ENCODE measurements at regions not wholly inside any gene's neighbourhood (a gene's known extent, or its start where the extent isn't known, plus 50 kb on each side); places are given as distances from the start of the nearest gene placed in this dataset.

- no peak for DNase-seq
Measured at GRCh38 chr18:48488388-48488850, 50.4 kb upstream of the CTIF start.

DNA sequence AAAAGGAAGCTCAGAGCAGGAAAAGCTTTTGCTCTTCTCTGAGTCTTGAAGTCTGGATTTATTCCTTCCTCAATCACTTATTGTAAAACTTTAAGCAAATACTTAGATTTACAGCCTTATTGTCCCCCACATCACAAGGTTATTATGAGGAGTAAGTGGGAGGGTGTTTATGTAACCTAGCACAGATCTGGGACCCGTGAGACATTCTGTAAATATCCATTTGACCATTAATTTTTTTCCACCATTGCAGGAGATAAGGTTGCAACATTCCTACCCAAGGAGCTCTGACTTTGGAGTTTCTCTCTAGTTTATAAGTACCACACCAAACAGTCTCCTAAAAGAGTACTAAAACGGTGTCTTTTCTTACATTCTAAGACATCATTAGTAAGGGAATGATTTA lies 52.1 kb upstream of the CTIF start:
- no peak for DNase-seq

- DNase-seq: no peak
Measured at GRCh38 chr18:48485828-48486405, 52.9 kb upstream of the CTIF start.

DNA sequence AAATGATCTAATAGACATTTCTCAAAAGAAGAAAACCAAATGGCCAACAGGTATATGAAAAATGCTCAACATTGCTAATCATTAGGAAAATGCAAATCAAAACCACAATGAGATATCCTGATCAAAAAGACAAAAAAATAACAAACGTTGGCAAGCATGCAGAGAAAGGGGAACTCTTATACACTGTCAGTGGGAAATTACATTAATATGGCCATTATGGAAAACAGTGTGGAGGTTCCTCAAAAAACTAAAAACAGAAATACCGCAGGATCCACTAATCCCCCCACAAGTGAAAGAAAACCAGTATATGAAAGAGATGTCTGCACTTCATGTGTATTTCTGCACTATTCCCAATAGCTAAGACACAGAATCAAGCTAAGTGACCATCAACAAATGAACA lies 57.7 kb upstream of the CTIF start:
- DNase-seq: no peak

DNA sequence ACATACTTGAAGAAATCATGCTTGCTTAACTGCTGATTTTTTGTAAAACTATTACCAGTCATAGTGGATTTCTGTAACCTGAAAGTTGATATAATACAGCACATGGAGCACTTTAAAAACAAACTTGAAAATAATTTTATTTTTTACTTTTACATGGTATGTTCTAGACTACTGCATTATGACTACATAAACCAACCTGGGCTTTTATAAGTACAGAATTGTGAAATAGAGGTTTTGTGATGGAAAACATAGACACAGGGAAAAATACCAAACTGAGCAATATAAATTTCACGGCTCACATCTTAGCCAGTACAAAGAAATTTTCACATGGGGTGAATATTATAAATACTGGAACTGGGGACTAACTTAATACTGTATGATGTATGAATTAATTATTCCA lies 59.3 kb upstream of the CTIF start:
- no peak for DNase-seq

DNA sequence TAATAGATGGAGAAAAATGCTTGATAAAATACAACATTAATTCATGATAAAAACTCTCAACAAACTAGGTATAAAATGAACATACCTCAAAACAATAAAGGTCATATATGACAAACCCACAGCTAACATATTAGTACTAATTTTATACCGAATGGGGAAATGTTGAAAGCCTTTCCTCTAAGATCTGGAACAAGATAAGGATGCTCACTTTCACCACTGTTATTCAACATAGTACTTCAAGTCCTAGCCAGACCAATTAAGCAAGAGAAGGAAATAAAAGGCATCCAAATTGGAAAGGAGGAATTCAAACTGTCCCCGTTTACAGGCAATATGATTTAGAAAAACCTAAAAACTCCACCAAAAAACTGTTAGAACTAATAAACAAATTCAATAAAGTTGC lies 61.5 kb upstream of the CTIF start:
- DNase-seq: no peak

- DNase-seq: no peak
Measured at GRCh38 chr18:48476550-48476917, 62.3 kb upstream of the CTIF start.

DNA sequence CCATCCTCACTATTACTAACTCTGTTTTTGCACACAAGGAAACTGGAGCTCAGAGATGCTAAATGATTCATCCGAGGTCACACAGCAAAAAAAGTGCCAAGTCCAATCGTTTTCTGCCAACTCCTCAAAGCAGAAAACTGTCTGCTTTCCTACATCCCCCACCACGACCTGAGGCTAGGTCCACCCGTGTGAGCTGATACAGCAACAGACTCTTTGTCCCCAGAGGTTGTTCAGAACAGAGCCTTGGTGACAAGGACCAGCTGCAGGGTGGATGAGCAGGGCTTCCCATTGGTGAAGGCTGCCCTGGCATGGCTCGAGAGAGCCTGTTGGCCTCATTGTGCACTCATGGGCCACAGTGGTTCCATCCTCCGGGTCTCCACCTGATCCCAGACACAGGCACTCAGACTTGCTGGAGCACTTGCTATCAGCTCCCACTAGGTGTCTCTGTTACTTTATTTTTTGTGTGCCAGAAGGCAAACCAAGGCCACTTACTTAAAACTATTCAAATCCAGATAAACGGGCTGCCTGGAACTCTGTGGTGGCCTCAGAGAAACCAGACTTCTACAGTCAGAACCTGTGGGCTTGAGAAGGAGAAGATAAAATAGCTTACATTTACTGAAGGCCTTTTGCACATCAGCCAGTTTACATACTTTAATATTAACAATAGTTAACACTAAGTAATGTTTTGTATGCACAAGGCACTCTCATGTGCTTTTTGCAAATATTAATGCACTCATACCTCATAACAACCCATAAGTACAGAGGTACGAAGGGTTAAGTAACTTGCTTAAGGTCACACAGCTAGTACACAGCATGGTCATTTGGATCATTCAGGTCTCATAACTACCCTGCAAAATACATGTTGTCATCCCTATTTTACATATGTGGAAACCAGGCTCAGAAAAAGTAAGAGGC lies 62.9 kb upstream of the CTIF start:
- peak in 1 of 6 experiments; percentile 34 for DNase-seq

DNA sequence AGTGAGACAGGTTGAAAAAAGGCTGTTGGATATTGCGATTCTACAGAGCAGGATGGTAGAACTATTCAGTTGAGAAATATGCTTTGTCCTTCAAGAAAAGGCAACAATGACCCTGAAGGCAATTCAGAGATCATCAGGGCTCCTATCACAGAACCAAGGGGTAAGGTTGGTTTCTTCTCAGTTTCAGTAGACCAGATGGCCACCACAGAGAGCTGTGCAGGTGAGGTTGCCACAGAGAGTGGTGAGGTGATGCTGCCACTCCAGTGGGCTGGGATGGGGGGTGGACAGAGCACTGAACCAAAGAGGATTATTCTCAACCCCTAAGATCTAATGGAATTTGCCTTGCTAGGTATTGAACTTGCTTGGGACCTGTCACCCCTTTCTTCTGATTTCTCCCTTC lies 64.6 kb upstream of the ZBTB7C start:
- no peak for DNase-seq

- no peak for DNase-seq
Measured at GRCh38 chr18:48472610-48473009, 63.4 kb upstream of the ZBTB7C start.

GRCh38 chr18:48470484-48471180 lies 61.4 kb upstream of the ZBTB7C start:
- DNase-seq: no peak

- DNase-seq: no peak
Measured at GRCh38 chr18:48468151-48468550, 59.0 kb upstream of the ZBTB7C start.

DNA sequence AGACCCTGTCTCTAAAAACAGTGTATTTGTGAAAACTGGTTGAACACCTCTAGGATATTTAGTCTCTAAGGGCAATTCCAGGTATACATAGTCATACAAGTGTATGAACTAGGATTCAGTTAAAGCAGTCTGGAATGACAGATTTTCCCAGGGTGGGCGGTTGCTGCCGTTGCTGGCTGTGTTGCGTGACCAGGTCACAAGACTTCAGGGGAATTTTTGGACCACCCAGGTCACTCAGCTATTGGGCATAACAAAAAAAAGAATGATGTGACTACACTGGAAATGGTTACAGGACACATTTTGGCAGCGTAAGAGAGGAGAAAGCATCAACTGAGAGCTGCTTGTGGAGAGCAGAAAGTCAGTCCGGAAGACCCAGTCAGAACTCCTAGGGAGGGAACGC lies 58.0 kb upstream of the ZBTB7C start:
- DNase-seq: no peak

DNA sequence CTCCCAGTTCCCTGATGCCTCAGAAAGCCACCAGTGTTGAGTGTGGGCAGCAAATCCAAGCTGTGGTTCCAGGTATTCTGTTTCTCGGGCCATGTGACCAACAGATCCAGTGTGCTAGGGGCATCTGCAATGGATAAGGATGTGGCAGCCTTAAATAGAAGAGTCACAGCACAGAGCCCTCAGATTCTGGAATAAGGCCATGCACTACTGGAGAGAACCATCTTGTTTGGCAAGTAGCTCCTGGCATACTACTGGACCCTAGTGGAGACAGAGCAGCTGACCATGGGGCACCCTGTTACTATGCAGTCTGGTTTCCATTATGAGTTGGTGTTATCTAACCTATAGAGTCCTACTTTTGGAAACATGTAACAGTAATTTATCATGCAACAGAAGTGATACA lies 53.3 kb upstream of the ZBTB7C start:
- DNase-seq: no peak

DNA sequence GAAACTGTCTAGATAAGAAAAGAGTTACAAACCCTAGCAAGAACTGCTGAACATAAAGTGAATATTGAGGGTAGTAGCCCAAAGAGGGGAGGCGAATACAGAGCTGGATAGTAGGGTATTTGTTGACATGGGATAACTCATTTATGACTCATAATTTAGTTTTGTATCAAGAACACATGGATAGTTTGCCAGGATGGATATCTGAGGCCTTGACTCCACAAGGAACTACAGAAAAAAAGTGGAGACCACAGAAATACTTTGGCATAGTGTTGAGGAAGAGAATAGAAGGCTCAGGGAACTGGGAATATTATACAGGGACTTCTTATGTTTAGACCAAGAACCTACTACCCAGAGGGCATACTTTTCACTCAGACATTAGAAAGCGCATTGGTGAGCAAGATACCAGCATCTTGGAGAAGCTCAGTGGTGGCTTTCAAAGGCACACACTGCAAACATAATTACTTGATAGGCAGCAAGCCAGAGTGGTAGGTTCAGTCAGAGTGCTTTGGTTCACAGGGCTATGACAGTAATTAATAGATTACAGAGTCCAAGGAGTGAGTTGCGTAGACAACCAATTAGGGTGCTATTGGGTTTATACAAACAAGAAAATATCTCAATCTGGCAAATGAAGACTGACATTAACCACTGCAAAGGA lies 51.9 kb upstream of the ZBTB7C start:
- no peak for DNase-seq

DNA sequence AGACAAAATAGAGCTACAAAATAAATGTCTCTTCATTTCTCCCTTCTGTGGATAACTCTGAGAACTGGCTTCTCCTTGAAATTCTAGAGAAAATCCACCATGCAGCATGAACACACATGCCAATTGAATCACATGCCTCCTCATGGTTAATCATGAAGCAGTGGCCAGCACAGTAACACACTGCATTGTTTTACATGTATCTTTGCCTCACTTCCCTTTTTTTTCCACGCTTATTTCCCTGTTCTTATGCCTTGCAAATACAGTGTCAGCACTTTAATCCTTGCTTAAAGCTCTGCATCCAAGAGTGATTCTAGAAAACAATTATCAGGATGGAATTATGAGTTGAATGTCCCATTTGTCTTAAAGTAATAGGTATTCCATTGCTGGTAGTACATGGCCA lies 50.3 kb upstream of the ZBTB7C start:
- no peak for DNase-seq

GRCh38 chr18:48459016-48459415 lies 49.8 kb upstream of the ZBTB7C start:
- DNase-seq: no peak

All from stimulated activated naive CD4-positive, alpha-beta T cell (primary cell).